ENCODE measurements at regions not wholly inside any gene's neighbourhood (a gene's known extent, or its start where the extent isn't known, plus 50 kb on each side); places are given as distances from the start of the nearest gene placed in this dataset.

DNA sequence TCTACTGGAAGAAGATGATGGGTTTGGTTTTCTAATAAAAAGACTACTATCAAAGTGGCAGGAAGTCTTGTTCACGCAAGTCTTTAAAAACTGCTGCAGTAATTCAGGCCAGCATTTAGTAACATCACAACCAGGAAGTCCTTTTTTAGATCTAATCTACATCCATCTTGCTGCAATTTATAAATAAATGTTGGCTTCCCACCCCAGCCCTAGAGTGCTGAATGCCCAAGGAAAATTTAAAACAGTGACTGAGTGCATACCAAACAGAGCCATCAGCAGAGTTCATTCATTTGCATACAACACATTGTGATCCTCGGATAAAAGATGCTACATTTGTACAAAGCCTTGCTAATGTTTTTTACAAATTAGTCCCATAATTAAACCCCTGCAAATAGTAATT, 72.1 kb downstream of the PHLDA1 start:
- TF ChIP-seq, protein P1, sequence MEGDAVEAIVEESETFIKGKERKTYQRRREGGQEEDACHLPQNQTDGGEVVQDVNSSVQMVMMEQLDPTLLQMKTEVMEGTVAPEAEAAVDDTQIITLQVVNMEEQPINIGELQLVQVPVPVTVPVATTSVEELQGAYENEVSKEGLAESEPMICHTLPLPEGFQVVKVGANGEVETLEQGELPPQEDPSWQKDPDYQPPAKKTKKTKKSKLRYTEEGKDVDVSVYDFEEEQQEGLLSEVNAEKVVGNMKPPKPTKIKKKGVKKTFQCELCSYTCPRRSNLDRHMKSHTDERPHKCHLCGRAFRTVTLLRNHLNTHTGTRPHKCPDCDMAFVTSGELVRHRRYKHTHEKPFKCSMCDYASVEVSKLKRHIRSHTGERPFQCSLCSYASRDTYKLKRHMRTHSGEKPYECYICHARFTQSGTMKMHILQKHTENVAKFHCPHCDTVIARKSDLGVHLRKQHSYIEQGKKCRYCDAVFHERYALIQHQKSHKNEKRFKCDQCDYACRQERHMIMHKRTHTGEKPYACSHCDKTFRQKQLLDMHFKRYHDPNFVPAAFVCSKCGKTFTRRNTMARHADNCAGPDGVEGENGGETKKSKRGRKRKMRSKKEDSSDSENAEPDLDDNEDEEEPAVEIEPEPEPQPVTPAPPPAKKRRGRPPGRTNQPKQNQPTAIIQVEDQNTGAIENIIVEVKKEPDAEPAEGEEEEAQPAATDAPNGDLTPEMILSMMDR (IDR thresholded peaks at IDR 0.05; ENCODE audit: low read depth, low read length, missing input control): no peak
- TF ChIP-seq EGR1 (IDR thresholded peaks at IDR 0.05; ENCODE audit: low read depth in 2 of 2): no peak

Measured in liver (tissue), 3 donors.